HEK293 (cell line): ENCODE measurements at regions not wholly inside any gene's neighbourhood (a gene's known extent, or its start where the extent isn't known, plus 50 kb on each side); places are given as distances from the start of the nearest gene placed in this dataset.

ENCODE experiments used
- CTCF ChIP-seq: fragments of 450-650 bp; formaldehyde crosslinking; IDR thresholded peaks from 2 replicates; pipeline ENCODE4 v1.5.1; 2016; ENCODE audit warnings: missing biosample characterization, missing genetic modification characterization
- KLF9 ChIP-seq: fragments of 450-650 bp; formaldehyde crosslinking; IDR thresholded peaks from 2 replicates; pipeline ENCODE4 v1.5.1; 2016; ENCODE audit warnings: missing biosample characterization, missing genetic modification characterization, low read depth
- YY2 ChIP-seq: fragments of 450-650 bp; formaldehyde crosslinking; IDR thresholded peaks from 2 replicates; pipeline ENCODE4 v1.5.1; 2016; ENCODE audit warnings: missing biosample characterization, missing genetic modification characterization
- ZFP3 ChIP-seq: fragments of 450-650 bp; formaldehyde crosslinking; IDR thresholded peaks from 2 replicates; pipeline ENCODE4 v1.5.1; 2016; ENCODE audit warnings: low read depth, missing biosample characterization, missing genetic modification characterization
- ZNF114 ChIP-seq: fragments of 450-650 bp; formaldehyde crosslinking; IDR thresholded peaks from 2 replicates; pipeline ENCODE4 v1.5.0; 2017; ENCODE audit warnings: missing biosample characterization, missing genetic modification characterization
- ZNF138 ChIP-seq: fragments of 450-650 bp; formaldehyde crosslinking; IDR thresholded peaks from 2 replicates; pipeline ENCODE4 v1.5.1; 2016; ENCODE audit warnings: missing biosample characterization, missing genetic modification characterization, borderline replicate concordance
- ZNF174 ChIP-seq: fragments of 450-650 bp; formaldehyde crosslinking; IDR thresholded peaks from 2 replicates; pipeline ENCODE4 v1.5.0; 2017; ENCODE audit warnings: missing biosample characterization, mild to moderate bottlenecking, missing genetic modification characterization
- ZNF37A ChIP-seq: fragments of 450-650 bp; IDR thresholded peaks from 2 replicates; pipeline ENCODE4 v1.5.1; 2018; ENCODE audit warnings: missing biosample characterization, missing genetic modification characterization
- ZNF660 ChIP-seq: fragments of 450-650 bp; IDR thresholded peaks from 2 replicates; pipeline ENCODE4 v1.5.1; 2018; ENCODE audit warnings: missing biosample characterization, mild to moderate bottlenecking, missing genetic modification characterization
- ZNF830 ChIP-seq: fragments of 450-650 bp; IDR thresholded peaks from 2 replicates; pipeline ENCODE4 v1.5.0; 2018; ENCODE audit warnings: missing biosample characterization, missing genetic modification characterization, low read depth, mild to moderate bottlenecking, moderate library complexity

GRCh38 chr16:59385959-59386358 lies 651.8 kb upstream of the GOT2 start:
- no peak for TF ChIP-seq ZNF174 (tag by site-specific recombination)
- no peak for TF ChIP-seq ZNF660
- TF ChIP-seq ZFP3 (tag by site-specific recombination) = no peak
- TF ChIP-seq ZNF830 (tag by site-specific recombination) = no peak
- no peak for TF ChIP-seq ZNF138 (tag by site-specific recombination)
- TF ChIP-seq CTCF (tag by site-specific recombination) = no peak
- TF ChIP-seq ZNF37A (tag by site-specific recombination) = no peak
- TF ChIP-seq YY2 (tag by site-specific recombination) = no peak
- TF ChIP-seq ZNF114 = no peak
- no peak for TF ChIP-seq KLF9
